CD4-positive, alpha-beta T cell treated with Interleukin-17A for 1 hour (primary cell): ENCODE measurements at regions not wholly inside any gene's neighbourhood (a gene's known extent, or its start where the extent isn't known, plus 50 kb on each side); places are given as distances from the start of the nearest gene placed in this dataset.
"Not testable (repeated sequence)": the region's sequence is repeated elsewhere in the genome, so short reads cannot be mapped to it uniquely, and the experiment has no call there.

Experiments used
- DNase-seq: peaks from one replicate; pipeline ENCODE4 v3.0.0-alpha.2; 2020

DNA sequence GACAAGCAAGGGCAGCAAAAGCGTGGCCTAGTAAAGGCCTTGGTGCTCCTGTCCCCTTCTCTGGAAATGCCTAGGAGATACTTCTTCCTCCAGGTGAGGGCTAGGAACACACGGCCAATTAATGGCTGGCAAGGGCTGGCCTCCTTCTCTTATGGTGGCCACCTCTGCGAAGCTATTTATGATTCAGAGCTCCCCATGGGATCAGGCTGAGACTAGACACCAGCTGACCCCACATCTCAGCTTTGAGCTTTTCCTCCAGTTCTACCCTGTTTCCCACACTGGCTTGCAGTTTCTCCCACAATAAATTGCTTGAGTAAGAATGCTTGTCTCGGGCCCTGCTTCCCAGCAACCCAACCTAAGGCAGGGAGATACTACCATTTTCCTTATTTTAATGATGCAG lies 53.7 kb downstream of the CAMK2N1 start:
- DNase-seq = no peak

DNA sequence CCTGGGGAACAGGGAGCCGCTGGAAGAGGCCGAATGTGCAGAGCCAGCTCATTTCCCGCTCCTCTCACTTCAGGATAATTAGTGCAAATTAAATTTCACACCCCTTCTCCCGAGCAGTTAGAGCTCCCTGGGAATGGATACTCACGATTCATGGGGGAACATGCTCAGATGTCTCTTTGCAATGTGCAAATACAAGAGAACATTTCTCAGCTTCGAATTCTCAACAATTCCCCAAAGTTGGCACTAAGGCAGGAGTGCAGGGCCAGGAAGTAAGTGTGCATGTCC lies 54.9 kb downstream of the CAMK2N1 start:
- DNase-seq = no peak

DNA sequence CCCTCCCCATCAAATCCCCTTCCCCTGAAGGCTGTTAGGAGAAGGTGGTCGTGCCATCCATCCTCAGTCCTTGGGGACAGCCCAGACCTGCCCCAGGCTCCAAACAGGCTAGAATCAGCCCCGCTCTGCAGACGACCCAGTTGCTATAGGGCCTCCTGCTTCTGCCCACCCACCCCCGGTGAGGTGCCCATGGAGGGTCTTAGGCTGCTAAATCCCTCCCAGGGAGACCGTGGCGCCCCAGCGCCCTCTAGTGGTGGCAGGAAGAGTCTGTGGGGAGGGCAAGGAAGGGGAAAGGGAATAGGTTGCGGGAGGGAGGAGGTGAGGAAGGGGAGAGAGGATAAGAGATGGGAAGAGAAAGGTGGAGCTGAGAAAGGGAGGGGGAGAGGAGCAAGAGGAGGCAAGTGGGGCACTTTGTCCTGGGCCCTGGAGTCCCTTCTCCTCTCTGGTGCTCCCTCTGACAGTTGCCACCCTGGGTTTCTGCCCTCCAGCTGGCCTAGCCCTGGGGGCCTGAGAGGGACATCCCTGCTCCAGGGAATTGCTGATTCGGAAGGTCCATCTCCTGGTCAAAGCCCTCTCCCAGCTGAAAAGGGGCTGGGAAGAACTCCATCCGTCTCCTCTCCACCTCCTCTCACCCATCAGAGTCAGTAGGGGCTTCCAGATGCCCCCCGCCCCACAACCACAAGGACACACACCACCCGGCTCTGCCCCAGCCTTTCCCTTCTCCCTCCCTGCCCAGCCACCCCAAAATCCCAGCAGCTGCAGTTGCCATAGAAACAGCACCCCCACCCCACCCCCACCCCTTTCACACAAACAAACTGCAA lies 55.4 kb downstream of the CAMK2N1 start:
- peak; percentile 6 for DNase-seq

DNA sequence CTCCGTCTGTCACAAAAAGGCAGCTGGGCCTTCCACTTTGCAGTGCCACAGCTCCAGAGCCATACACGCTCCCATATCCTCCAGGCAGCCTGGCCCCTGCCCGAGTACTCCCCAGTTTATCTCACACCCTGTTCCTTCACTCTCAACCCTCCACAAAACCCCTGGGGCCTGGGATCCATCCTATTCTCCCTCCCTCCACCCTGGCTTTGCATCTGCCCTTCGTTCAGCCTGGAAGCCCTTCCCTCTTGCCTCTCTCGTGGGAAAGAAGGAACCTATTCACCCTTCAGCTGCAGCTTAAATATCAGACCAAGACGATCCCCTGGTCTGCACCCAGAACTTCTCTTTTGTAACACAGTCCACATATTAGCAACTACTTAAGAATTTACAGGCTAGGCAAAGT lies 56.7 kb downstream of the CAMK2N1 start:
- DNase-seq = no peak

DNA sequence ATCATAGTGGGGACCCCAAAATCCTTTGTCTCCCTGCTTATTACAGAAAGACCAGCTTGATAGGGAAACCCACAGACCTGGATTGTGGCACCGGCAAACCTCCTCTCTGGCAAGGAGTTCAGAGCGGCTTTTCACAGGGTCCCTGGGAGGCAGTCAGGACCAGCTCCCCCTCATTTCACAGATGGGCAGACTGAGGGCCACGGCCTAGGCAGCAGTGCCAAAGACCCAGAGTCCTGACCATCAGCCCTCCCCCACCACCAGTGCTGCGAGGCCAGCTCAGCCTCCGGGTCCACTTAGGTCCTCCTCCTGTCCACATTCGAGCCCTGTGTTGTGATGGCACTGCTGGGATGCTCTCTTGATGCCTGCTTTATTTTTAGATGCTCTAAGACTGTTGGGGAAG lies 57.2 kb downstream of the CAMK2N1 start:
- no peak for DNase-seq

DNA sequence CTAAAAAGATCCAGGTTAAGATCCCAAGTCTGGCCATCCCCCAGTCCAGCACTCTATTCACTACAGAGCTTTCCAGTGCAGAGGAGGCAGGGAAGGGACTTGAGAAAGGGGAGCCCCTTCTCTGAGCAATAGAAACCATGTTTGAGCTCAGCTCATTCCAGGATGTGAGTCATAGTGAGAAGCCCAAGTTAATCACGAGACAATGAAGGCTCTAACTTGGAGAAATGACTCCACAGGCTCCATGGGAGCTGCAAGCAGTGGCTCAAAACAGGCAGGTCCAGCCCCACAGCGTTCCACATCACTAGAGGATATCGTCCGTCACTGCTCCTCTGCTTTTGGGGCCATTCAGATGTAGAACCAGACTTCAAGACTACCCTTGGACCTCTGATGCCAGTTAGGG lies 59.1 kb downstream of the CAMK2N1 start:
- DNase-seq = no peak

DNA sequence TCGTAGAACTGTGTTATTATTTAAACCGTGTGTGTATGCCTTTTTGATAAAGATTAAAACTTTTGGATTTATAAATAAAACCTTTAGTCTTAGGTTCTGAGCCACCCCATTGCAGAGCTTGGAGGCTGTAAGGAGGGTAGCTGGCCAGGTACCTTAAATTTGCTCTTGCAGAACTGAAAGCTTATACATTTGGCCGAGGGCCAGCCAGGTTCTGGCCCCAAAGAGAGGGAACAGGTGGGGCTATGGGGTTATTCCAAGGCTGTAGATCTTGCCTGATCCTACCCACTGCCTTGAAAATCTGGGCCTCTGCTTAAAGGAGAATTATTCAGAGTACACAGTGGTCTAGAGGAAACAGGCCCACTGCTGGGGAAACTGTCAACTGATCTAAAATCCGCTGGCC lies 59.6 kb downstream of the CAMK2N1 start:
- no peak for DNase-seq

DNA sequence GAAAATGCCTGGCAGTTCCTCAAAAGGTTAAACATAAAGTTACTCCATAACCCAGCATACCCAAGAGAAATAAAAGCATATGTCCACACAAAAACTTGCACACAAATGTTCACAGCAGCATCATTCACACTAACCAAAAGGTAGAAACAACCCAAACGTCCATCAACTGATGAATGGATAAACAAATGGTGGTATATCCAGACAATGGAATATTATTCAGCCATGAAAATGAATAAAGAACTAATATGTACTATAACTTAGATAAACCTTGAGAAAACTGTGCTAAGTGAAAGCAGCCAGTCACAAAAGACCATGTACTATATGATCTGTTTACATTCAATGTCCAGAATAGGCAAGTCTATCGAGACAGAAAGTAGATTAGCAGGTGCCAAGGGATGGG lies 60.4 kb downstream of the CAMK2N1 start:
- DNase-seq = no peak

DNA sequence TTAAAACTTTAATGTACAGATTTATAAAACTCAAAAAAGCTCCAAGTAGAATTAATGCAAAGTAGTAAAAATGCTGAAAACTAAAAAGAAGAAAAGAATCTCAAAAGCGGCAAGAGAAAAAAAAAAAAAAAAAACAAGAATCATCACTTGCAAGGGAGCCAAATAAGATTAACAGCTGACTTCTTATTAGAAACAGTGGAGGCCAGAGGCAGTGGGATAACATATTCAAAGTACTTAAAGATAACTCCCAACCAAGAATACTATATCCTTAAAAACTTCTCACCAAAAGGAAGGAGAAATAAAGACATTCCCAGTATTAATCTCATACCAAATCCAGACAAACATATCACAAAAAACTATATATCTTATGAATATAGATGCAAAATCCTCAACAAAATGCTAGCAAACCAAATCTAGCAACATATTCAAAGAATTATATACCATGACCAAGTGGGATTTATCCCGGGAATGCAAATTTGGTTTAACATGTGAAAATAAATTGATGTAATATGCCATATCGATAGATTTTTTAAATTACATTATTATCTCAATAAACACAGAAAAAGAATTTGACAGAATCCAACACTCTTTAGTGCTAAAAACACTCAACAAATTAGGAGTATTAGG lies 62.7 kb downstream of the CAMK2N1 start:
- no peak for DNase-seq

DNA sequence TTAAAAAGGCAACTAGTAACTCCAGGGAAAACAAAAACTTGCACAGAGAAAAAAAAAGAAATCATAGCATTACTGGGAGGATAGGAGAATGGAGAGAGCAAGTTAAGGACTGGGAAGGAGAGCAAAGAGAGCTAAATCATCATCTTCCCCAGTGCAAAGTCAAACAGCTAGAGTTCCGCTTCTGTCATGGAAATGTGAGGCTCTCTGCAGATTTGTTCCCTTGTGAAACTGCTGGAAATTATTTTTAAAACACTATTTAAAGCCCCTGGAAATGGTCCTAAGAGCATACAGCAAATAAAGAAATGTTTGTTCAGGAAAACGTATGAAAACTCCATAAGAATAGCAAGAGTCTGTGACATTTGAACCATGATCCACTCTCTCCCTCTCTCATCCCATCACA lies 64.6 kb downstream of the CAMK2N1 start:
- no peak for DNase-seq

DNA sequence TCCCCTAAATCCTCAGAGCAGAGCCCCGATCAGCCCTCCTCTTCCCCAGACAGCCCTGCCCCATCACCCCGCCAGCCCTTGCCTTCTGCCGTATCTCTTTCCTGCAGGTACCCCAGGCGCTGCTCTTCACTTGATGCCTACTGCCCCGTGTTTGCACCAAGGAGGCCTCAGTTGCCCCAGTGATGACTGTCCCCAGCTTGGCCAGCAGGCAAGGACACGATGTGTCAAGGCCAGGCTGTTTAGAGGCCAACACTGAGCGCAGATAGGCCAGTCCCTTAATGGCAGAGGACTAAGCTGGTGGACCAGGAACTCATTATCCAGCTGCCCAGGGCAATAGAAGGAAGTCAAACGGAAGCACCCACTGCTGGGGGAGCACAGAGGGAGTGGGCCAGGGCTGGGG lies 68.4 kb downstream of the CAMK2N1 start:
- DNase-seq = no peak

DNA sequence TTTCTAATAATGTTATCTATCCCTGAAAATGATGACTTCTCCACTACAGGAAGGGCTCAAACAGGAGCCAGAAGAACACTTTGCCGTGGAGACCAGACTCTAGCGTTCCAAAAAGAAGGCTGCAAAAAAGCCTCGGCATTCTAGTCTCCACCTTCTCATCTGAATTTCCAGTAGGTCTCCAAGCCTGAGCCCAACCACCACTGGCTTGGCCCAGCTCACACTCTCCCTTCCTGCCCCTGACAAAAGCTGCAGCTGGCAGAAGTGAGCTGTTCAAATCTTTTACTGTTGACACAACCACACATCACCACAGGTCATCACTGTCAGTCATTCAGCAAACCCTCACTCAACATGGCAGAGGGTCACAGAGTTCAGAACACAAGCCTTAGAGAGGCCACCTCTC lies 69.3 kb downstream of the CAMK2N1 start:
- DNase-seq = no peak

DNA sequence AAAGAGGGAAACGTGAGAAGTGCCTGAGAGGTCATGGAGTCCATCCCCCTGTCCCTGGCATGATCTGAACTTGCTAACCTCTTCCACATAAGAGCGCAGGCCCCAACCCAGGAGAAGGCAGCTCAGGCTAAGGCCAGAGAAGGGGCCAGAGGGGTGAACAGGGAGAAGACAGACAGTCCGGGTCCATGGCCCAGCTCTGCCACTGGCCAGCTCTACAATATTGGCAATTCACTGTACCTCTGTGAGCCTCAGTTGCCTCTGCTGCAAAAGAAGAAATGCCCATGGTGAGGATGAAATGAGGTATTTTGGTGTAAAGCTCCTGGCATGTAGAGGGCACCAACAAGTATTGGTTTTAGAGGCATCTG lies 72.3 kb downstream of the CAMK2N1 start:
- DNase-seq = no peak

DNA sequence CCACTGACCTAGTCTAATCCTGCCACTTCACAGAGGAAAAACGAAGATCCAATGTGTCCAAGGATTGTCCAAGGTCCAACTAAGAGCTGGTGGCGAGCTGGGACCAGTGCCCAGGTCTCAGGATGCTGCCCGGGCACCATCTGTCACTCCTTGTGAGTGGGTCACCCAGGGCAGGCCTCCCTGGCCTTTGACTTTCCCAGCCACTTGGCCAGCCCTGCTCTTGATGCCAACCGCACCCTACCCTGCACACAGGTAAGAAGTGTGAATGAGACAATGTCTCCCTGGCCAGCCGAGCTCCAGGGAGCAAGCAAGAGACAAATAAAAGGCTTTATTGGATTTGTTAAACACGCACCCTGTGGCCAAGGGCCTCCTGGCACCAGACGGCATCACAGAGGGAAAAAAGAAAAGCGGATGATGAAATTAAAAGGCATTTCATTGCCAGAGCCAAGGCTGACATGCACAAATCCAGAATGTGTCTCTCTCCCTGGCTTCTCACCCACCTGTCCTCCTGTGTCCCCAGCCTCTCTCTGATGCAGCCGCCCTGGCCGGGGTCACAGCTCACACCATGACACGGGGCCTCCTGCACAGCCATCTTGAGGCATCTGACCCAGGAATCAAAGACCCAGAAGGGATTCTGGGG lies 72.8 kb downstream of the CAMK2N1 start:
- no peak for DNase-seq

DNA sequence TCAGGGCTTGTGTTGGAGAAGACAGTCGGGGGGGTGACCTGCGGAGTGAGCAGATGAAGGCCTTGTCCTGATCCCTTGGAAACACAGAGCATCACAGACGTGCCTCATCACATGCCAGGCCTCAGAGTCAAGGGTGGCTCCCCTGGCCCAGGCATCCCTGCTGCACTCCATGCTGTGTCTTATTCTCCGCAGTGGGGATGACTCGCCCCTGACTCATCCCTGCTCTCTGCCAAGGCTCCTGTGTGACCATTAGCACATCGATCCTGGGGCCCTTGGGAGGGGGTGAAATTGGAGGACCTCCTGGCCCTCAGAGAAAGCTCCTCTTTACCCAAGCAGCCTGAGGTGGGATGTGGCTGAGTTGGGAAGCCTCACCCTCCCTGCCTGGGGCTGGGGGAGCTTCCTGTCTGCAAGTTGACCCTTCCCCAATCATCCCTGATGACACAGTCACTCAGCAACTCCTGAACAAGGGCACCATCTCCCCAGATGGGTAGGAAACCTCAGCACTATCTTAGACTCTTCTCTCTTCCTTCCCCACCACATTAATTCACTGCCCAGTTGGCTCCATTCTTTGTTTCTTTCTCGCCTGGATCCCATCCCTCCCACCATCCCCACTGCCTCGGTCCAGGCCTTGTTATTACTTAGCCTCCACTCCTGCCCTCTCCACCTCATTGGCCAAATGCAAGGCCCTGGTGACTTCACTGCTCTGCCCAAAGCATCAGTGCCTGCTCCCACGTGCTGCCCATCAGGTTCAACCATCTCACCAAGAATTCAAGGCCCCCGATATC lies 74.6 kb downstream of the CAMK2N1 start:
- DNase-seq = no peak

DNA sequence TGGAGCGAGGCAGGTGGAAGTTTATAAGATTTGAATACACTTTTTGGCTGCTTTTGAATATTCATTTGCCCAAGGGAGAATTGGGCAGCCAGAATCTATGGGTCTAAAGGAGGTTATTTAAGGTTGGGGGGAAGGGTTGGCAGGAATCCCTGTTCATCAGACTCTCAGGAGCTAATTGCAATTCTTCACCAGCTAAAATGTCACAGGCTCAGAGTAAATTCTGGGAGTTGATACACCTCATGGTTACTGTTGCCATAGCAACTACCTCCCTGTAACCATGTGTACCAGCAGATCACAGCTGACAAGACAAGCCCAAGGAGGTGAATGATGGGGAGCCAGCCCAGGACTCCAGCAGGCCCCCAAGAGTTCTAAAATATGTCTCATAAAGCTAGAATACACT lies 75.5 kb downstream of the CAMK2N1 start:
- no peak for DNase-seq

DNA sequence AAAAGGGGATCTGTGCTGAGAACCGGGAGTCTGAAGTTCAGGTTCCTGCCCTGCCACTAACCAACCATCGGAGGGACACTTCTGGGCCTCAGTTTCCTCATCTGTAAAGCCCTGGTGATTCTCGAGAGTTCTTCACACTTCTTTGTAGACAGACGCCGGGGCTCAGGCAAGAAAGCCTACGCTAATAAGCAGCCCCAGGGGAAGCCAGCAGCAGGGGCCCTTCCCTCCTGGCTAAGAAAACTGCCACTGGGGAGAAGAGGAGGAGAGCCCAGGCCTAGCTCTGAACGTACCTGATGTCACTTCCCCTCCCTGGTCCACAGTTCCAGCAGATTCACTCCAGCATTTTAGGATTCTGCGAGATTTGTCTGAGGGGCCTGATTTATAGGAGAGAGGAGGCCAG lies 76.0 kb downstream of the CAMK2N1 start:
- DNase-seq = no peak

DNA sequence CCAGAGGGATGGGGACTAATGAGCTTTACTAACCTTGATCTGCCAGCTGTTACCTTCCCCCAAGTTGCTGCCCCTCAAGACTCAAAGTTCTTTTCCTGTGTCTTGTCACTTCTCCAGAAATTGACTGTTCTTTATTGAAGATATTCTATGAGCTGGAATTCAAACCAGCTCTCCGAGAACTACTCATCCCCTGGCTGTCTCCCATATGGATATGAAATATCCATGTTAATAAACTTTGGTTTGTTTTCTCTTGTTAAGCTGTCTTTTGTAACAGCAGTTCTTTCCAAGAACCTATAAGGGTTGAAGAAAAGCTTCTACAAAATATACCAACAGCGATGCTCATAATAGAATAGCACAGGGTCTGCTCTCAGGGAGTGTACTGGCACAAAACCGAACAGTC lies 77.0 kb downstream of the CAMK2N1 start:
- no peak for DNase-seq

DNA sequence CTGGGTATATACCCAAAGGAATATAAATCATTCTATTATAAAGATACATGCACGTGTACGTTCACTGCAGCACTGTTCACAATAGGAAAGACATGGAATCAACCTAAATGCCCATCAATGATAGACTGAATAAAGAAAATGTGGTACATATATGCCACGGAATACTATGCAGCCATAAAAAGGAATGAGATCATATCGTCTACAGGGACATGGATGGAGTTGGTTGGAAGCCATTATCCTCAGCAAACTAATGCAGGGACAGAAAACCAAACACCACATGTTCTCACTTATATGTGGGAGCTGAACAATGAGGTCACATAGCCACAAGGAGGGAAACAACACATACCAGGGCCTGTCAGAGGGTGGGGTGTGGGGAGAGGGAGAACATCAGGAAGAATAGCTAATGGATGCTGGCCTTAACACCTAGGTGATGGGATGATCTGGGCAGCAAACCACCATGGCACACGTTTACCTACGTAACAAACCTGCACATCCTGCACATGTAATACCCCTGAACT lies 77.8 kb downstream of the CAMK2N1 start:
- not testable (repeated sequence) for DNase-seq

DNA sequence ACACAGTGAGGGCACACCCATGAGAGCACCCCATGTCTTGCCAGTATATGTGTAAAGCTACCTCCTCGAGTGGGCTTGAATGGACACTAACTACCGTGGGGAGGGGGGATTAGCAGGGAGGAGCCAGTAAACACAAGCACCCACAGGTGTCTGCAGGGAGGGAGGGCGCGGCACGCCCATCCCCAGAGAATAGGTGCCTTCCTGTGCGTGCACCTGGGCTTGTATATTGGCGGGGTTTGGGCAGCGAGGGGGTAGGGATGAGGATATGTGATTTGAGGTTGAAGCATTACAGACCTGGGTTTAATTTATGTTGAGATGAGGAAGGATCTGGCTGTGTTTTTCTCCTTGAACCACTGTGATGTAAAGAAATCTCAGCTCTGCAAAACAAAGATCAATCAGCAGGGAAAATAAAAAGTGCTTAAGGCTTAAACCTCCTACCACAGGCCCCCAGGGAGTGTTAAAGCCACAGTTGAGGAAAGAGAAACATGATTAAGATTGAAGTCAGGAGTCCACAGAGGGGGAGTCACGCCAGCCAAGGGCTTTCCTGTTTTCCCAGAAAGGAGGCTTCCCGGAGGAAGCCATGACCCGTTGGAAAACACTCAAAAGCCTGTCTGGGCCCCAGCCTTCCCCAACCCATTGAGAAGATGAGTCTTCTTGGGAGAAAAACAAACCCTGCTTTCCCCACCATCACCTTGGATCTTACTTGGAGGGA lies 80.0 kb downstream of the CAMK2N1 start:
- DNase-seq = no peak

DNA sequence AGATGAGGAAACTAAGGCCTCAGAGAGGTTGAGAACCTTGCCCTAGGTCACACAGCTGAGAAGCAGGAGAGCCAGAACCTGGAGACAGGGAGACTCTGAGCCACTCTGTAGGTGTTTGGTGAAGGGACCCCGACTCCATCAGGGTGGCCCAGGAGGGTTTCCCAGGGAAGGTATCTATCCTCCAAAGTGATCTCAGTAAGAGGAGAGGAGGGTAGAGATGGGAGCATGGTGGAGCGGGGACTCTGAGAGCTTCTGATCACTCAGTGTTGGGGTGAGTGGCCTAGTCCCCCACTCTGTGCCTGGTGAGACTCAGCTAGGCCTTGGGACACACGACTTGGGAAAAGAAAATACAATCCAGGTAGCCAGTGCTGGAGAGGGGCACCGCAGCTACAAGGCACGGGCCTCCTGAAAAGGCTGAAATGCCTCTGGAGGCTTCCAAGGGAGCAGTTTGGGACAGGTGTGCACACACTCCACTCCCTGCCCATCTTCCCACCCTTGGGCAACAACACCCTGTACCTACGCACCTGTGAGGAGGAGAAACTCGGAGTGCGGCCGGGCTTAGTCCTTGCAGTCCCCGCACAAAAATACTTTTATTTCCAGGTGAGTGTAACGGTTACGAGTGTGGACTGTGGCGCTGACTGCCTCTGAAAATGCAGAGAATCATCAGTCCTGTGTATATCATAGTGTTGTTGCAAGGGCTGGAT lies 80.8 kb downstream of the CAMK2N1 start:
- no peak for DNase-seq
